ENCODE measurements at regions not wholly inside any gene's neighbourhood (a gene's known extent, or its start where the extent isn't known, plus 50 kb on each side); places are given as distances from the start of the nearest gene placed in this dataset.

DNA sequence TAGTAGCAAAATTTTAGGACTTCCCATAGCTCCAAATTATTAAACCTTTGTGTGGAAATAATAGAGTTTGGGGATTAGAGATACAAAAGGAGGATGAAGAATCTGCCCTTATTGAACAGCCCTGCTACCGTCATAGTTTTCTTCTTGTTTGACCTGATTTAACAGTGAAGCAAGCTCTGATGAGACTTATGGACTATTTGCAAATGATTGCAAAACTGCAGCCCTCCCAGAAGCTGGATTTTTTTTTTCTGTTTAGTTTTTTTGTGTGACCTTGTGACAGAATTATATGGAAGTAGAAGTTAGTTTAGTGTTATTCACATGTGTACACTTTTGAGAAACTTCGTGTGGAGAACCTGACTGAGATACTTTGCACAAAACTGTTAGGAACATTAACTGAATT lies 267.8 kb downstream of the KCNRG start:
- H3K4me1 ChIP-seq (ENCODE audit: insufficient read depth, low read length, poor library complexity, severe bottlenecking): no peaks in the 10 kb centered on the region
- POLR2A ChIA-PET (ENCODE audit: low non-redundant PET): no interaction called here
- no peak overlapping the region for H3K27ac ChIP-seq (ENCODE audit: low read depth, low read length, poor library complexity, severe bottlenecking)
- H3K9me3 ChIP-seq (ENCODE audit: low read depth, low read length, poor library complexity, severe bottlenecking): no peaks in the 10 kb centered on the region
- intact Hi-C loops (cut with micrococcal nuclease; ENCODE audit: unreplicated experiment): no loop called here
- no TSS peak for BruUV-seq (replicated peaks)
- CTCF ChIA-PET: no interaction called here
- no peak for DNase-seq (ENCODE audit: low spot score)
- no peak overlapping the region for H3K4me3 ChIP-seq (ENCODE audit: low read depth, low read length, poor library complexity, severe bottlenecking)
- H3K36me3 ChIP-seq (ENCODE audit: insufficient read depth, low read length, poor library complexity, severe bottlenecking): no peaks in the 10 kb centered on the region
- H3K27me3 ChIP-seq (replicated peaks; ENCODE audit: insufficient read depth, low read depth, low read length, poor library complexity): no peaks in the 10 kb centered on the region
- no peak for TF ChIP-seq EZH2 (IDR thresholded peaks at IDR 0.05; ENCODE audit: borderline replicate concordance, low read depth, low read length, poor library complexity, severe bottlenecking)
- TF ChIP-seq, protein P1, sequence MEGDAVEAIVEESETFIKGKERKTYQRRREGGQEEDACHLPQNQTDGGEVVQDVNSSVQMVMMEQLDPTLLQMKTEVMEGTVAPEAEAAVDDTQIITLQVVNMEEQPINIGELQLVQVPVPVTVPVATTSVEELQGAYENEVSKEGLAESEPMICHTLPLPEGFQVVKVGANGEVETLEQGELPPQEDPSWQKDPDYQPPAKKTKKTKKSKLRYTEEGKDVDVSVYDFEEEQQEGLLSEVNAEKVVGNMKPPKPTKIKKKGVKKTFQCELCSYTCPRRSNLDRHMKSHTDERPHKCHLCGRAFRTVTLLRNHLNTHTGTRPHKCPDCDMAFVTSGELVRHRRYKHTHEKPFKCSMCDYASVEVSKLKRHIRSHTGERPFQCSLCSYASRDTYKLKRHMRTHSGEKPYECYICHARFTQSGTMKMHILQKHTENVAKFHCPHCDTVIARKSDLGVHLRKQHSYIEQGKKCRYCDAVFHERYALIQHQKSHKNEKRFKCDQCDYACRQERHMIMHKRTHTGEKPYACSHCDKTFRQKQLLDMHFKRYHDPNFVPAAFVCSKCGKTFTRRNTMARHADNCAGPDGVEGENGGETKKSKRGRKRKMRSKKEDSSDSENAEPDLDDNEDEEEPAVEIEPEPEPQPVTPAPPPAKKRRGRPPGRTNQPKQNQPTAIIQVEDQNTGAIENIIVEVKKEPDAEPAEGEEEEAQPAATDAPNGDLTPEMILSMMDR (conservative IDR thresholded peaks at IDR 0.05; ENCODE audit: low read depth, low read length): no peak

DNA sequence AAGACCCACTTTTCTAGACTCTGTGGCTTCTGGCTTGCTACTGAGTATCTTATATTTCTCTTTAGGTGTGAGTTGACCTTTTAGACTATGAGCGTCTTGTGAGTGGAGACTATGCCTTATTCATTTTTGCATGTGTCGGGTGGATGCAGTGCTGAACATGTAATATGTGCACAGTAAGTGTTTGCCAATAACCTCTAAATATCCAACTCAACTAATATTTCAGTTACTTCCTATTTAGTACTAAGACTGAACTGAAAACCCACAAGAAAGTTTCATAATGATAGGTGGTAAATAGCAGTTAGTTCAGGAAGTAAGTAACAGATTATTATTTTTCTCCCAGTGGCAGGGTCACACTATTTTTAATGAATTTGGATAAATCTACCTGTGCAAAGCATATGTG lies 269.3 kb downstream of the KCNRG start:
- CTCF ChIA-PET: no interaction called here
- no peak for DNase-seq (ENCODE audit: low spot score)
- no peaks in the 10 kb centered on the region for H3K4me1 ChIP-seq (ENCODE audit: insufficient read depth, low read length, poor library complexity, severe bottlenecking)
- BruUV-seq (replicated peaks): no TSS peak
- H3K36me3 ChIP-seq (ENCODE audit: insufficient read depth, low read length, poor library complexity, severe bottlenecking): no peaks in the 10 kb centered on the region
- POLR2A ChIA-PET (ENCODE audit: low non-redundant PET): no interaction called here
- TF ChIP-seq, protein P1 (conservative IDR thresholded peaks at IDR 0.05; ENCODE audit: low read depth, low read length): no peak
- TF ChIP-seq EZH2 (IDR thresholded peaks at IDR 0.05; ENCODE audit: borderline replicate concordance, low read depth, low read length, poor library complexity, severe bottlenecking): no peak
- H3K27me3 ChIP-seq (replicated peaks; ENCODE audit: insufficient read depth, low read depth, low read length, poor library complexity): no peaks in the 10 kb centered on the region
- H3K4me3 ChIP-seq (ENCODE audit: low read depth, low read length, poor library complexity, severe bottlenecking): no peak overlapping the region
- no peak overlapping the region for H3K27ac ChIP-seq (ENCODE audit: low read depth, low read length, poor library complexity, severe bottlenecking)
- H3K9me3 ChIP-seq (ENCODE audit: low read depth, low read length, poor library complexity, severe bottlenecking): no peaks in the 10 kb centered on the region
- intact Hi-C loops (cut with micrococcal nuclease; ENCODE audit: unreplicated experiment): no loop called here

DNA sequence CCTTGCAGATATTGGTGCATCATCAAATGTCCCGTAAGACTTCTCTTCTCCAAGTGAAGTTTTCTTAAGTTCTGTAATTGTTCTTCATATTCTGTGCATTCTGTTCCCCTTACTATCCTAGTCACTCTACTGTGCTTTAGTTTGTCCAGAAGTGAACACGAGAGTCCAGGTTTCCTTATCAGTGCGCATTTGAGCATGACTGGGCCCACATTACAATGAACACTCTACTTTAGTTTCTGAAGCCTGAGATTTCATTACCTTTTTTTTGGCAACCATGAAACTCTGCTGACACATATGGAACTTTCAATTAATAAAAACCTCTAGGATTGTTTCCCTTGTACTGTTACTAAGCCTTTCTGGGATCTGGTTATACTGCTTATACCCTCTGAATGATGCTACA lies 270.0 kb downstream of the KCNRG start:
- intact Hi-C loops (cut with micrococcal nuclease; ENCODE audit: unreplicated experiment): no loop called here
- H3K36me3 ChIP-seq (ENCODE audit: insufficient read depth, low read length, poor library complexity, severe bottlenecking): no peaks in the 10 kb centered on the region
- no peak overlapping the region for H3K4me3 ChIP-seq (ENCODE audit: low read depth, low read length, poor library complexity, severe bottlenecking)
- ChIA-PET CTCF (no interaction called here), POLR2A (ENCODE audit: low non-redundant PET) (no interaction called here)
- BruUV-seq (replicated peaks): no TSS peak
- no peaks in the 10 kb centered on the region for H3K4me1 ChIP-seq (ENCODE audit: insufficient read depth, low read length, poor library complexity, severe bottlenecking)
- no peaks in the 10 kb centered on the region for H3K9me3 ChIP-seq (ENCODE audit: low read depth, low read length, poor library complexity, severe bottlenecking)
- H3K27me3 ChIP-seq (replicated peaks; ENCODE audit: insufficient read depth, low read depth, low read length, poor library complexity): no peaks in the 10 kb centered on the region
- no peak overlapping the region for H3K27ac ChIP-seq (ENCODE audit: low read depth, low read length, poor library complexity, severe bottlenecking)
- no peak for DNase-seq (ENCODE audit: low spot score)
- no peak for TF ChIP-seq EZH2 (IDR thresholded peaks at IDR 0.05; ENCODE audit: borderline replicate concordance, low read depth, low read length, poor library complexity, severe bottlenecking)
- TF ChIP-seq, protein P1 (conservative IDR thresholded peaks at IDR 0.05; ENCODE audit: low read depth, low read length): no peak
